ENCODE measurements at regions not wholly inside any gene's neighbourhood (a gene's known extent, or its start where the extent isn't known, plus 50 kb on each side); places are given as distances from the start of the nearest gene placed in this dataset.

DNA sequence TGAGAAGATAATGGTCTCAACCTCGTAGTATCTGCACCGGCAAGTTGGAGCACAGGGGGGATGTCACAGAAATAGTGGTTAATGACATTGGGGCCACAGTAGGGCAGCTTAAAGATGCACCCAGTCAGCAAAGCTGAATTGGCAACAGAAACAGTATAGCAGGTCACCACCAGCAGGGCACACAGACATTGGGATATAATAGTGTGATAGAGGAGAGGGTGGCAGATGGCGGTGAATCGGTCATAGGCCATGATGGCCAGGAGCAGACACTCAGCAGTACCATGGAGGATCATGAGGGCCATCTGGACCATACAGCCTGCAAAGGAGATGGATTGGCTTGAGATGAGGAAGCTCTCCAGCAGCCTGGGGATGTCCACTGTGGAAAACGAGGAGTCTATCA is 106.0 kb upstream of the OR9Q1 start:
- WGBS, result 88% methylated on average over 5 of the region's 5 CpGs
- no peak overlapping the region for H3K27ac ChIP-seq (ENCODE audit: low read depth in 1 of 2, low read length in 2 of 2)
- no peak overlapping the region for H3K9ac ChIP-seq (ENCODE audit: low read depth in 1 of 2, low read length in 2 of 2)
- no peaks in the 10 kb centered on the region for H3K9me3 ChIP-seq (ENCODE audit: control insufficient read depth in 4 of 4, low read length in 3 of 4)
- no peaks in the 10 kb centered on the region for H3K4me1 ChIP-seq (ENCODE audit: control insufficient read depth in 4 of 4, insufficient read depth in 4 of 4, low read length in 3 of 4)
- DNase-seq (ENCODE audit: low spot score), result no peak
- no peaks in the 10 kb centered on the region for H3K27me3 ChIP-seq (ENCODE audit: control insufficient read depth in 4 of 4, insufficient read depth in 4 of 4, low read length in 3 of 4)
- TF ChIP-seq SP1 (IDR thresholded peaks at IDR 0.05), result no peak
- no peak for TF ChIP-seq TAF1 (conservative IDR thresholded peaks at IDR 0.05)
- H3K36me3 ChIP-seq (ENCODE audit: control insufficient read depth in 4 of 4, insufficient read depth in 3 of 4, low read depth in 1 of 4, low read length in 3 of 4), result no peaks in the 10 kb centered on the region
- H3K4me3 ChIP-seq (ENCODE audit: low read depth in 1 of 3, low read length in 3 of 3), result no peak overlapping the region

DNA sequence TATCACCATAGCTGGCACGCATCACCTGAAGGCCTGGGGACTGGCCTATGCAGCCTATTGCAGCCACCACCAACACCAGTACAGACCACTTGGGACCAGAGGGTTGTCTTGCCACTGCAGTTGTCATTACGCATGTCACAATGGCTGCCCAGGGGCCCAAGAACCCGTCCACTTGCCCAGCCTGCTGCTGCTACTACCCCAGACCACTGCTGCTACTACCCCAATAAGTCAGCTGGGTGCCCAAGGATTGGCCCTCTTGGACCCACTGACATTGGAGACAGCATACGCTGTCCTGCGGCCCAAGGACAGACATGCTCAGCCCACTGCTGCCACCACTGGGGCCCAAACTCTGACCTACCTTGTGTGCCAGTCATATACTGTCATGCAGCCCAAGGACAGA is 102.7 kb upstream of the OR9Q1 start:
- WGBS, result 90% methylated on average over 5 of the region's 5 CpGs
- no peak for DNase-seq (ENCODE audit: low spot score)
- Histone ChIP-seq H3K4me1 (ENCODE audit: control insufficient read depth in 4 of 4, insufficient read depth in 4 of 4, low read length in 3 of 4) (no peaks in the 10 kb centered on the region), H3K36me3 (ENCODE audit: control insufficient read depth in 4 of 4, insufficient read depth in 3 of 4, low read depth in 1 of 4, low read length in 3 of 4) (no peaks in the 10 kb centered on the region), H3K27me3 (ENCODE audit: control insufficient read depth in 4 of 4, insufficient read depth in 4 of 4, low read length in 3 of 4) (no peaks in the 10 kb centered on the region), H3K9ac (ENCODE audit: low read depth in 1 of 2, low read length in 2 of 2) (no peak overlapping the region), H3K9me3 (ENCODE audit: control insufficient read depth in 4 of 4, low read length in 3 of 4) (no peaks in the 10 kb centered on the region), H3K27ac (ENCODE audit: low read depth in 1 of 2, low read length in 2 of 2) (no peak overlapping the region), H3K4me3 (ENCODE audit: low read depth in 1 of 3, low read length in 3 of 3) (no peak overlapping the region)
- TF ChIP-seq SP1 (IDR thresholded peaks at IDR 0.05) (no peak), JUND (IDR thresholded peaks at IDR 0.05) (no peak), YY1 (IDR thresholded peaks at IDR 0.05) (no peak), HNF4G (IDR thresholded peaks at IDR 0.05) (no peak), FOXA2 (IDR thresholded peaks at IDR 0.05) (no peak), EGR1 (IDR thresholded peaks at IDR 0.05; ENCODE audit: low read depth in 2 of 2) (no peak)

DNA sequence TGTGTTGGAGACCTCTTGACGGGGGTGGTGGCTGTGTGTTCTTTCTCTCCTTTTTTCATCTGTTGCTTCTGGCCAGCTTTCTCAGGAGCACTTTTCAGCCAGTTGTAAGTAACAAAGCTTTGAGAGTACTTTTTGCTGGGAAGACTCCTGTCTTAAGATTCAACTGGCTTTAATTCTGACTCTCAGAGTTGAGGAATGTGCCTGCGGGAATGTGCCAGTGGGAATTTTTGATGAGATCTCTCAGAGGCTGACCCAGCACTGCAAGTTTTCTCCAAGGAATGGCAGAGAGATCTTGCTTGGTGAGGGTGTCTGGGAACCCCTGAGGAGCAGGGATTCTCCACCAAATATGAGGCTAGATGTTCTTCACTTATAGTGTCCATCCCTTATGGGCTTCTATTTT is 91.6 kb upstream of the OR9Q1 start:
- no peak for DNase-seq (ENCODE audit: low spot score)
- TF ChIP-seq FOXA1 (IDR thresholded peaks at IDR 0.05) (no peak), RAD21 (IDR thresholded peaks at IDR 0.05) (no peak), YY1 (IDR thresholded peaks at IDR 0.05) (no peak), SP1 (IDR thresholded peaks at IDR 0.05) (no peak), EGR1 (IDR thresholded peaks at IDR 0.05; ENCODE audit: low read depth in 2 of 2) (no peak), TAF1 (conservative IDR thresholded peaks at IDR 0.05) (no peak), NR2F2 (IDR thresholded peaks at IDR 0.05) (no peak), HNF4G (IDR thresholded peaks at IDR 0.05) (no peak), FOXA2 (IDR thresholded peaks at IDR 0.05) (no peak)
- TF ChIP-seq, protein P1, sequence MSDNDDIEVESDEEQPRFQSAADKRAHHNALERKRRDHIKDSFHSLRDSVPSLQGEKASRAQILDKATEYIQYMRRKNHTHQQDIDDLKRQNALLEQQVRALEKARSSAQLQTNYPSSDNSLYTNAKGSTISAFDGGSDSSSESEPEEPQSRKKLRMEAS (IDR thresholded peaks at IDR 0.05), result no peak
- TF ChIP-seq, protein P2, sequence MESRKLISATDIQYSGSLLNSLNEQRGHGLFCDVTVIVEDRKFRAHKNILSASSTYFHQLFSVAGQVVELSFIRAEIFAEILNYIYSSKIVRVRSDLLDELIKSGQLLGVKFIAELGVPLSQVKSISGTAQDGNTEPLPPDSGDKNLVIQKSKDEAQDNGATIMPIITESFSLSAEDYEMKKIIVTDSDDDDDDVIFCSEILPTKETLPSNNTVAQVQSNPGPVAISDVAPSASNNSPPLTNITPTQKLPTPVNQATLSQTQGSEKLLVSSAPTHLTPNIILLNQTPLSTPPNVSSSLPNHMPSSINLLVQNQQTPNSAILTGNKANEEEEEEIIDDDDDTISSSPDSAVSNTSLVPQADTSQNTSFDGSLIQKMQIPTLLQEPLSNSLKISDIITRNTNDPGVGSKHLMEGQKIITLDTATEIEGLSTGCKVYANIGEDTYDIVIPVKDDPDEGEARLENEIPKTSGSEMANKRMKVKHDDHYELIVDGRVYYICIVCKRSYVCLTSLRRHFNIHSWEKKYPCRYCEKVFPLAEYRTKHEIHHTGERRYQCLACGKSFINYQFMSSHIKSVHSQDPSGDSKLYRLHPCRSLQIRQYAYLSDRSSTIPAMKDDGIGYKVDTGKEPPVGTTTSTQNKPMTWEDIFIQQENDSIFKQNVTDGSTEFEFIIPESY (IDR thresholded peaks at IDR 0.05), result no peak
- TF ChIP-seq, protein P3, sequence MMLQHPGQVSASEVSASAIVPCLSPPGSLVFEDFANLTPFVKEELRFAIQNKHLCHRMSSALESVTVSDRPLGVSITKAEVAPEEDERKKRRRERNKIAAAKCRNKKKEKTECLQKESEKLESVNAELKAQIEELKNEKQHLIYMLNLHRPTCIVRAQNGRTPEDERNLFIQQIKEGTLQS (IDR thresholded peaks at IDR 0.05), result no peak
- WGBS, result 88% methylated on average over 2 of the region's 2 CpGs
- Histone ChIP-seq H3K4me1 (ENCODE audit: control insufficient read depth in 4 of 4, insufficient read depth in 4 of 4, low read length in 3 of 4) (no peaks in the 10 kb centered on the region), H3K27ac (ENCODE audit: low read depth in 1 of 2, low read length in 2 of 2) (no peak overlapping the region), H3K36me3 (ENCODE audit: control insufficient read depth in 4 of 4, insufficient read depth in 3 of 4, low read depth in 1 of 4, low read length in 3 of 4) (no peaks in the 10 kb centered on the region), H3K4me3 (ENCODE audit: low read depth in 1 of 3, low read length in 3 of 3) (no peak overlapping the region), H3K9me3 (ENCODE audit: control insufficient read depth in 4 of 4, low read length in 3 of 4) (peaks cover 0 to 6% (median 0%) of the 10 kb centered on the region in 4 donors), H3K9ac (ENCODE audit: low read depth in 1 of 2, low read length in 2 of 2) (no peak overlapping the region), H3K27me3 (ENCODE audit: control insufficient read depth in 4 of 4, insufficient read depth in 4 of 4, low read length in 3 of 4) (no peaks in the 10 kb centered on the region)

Measured in liver (tissue), 7 donors.